OCI-LY3 (cell line): ENCODE measurements at regions not wholly inside any gene's neighbourhood (a gene's known extent, or its start where the extent isn't known, plus 50 kb on each side); places are given as distances from the start of the nearest gene placed in this dataset.

Experiments used
- H2AFZ ChIP-seq: fragments of 200-600, 300-600 bp; shearing (Covaris generic); 2 replicates; pipeline ENCODE4 v1.6.0; 2014; ENCODE audit warnings: antibody characterized with exemption, low read depth, low read length
- H3K27ac ChIP-seq: fragments of 200-600, 300-600 bp; sonication (generic); 2 replicates; pipeline ENCODE4 v1.5.1; 2014; ENCODE audit warnings: mild to moderate bottlenecking, low read length, moderate library complexity, mixed read lengths
- H3K27me3 ChIP-seq: fragments of 200-600, 300-600 bp; sonication (generic); 2 replicates; pipeline ENCODE4 v1.6.1; 2014; ENCODE audit warnings: low read depth, low read length, mixed read lengths
- H3K36me3 ChIP-seq: fragments of 200-600, 300-600 bp; sonication (generic); replicated peaks from 2 replicates; pipeline ENCODE3; 2014; ENCODE audit warnings: low read depth, low read length, mixed read lengths
- H3K4me1 ChIP-seq: fragments of 300-600, 200-600 bp; sonication (generic); 2 replicates; pipeline ENCODE4 v1.6.1; 2014; ENCODE audit warnings: low read length, mixed read lengths
- H3K4me2 ChIP-seq: fragments of 200-600, 300-600 bp; sonication (generic); 2 replicates; pipeline ENCODE4 v1.6.1; 2014; ENCODE audit warnings: low read length, mixed read lengths
- H3K4me3 ChIP-seq: fragments of 300-600, 200-600 bp; sonication (generic); 2 replicates; pipeline ENCODE4 v1.5.1; 2014; ENCODE audit warnings: antibody characterized with exemption, mild to moderate bottlenecking, low read length, moderate library complexity
- H3K79me2 ChIP-seq: fragments of 300-600, 200-600 bp; shearing (Covaris generic); 2 replicates; pipeline ENCODE4 v1.6.1; 2014; ENCODE audit warnings: mild to moderate bottlenecking, low read length, mixed read lengths
- H3K9ac ChIP-seq: fragments of 300-600, 200-600 bp; shearing (Covaris generic); 2 replicates; pipeline ENCODE4 v1.6.0; 2014; ENCODE audit warnings: mild to moderate bottlenecking, low read length, moderate library complexity
- H3K9me3 ChIP-seq: fragments of 200-600, 300-600 bp; shearing (Covaris generic); 2 replicates; pipeline ENCODE4 v1.6.1; 2014; ENCODE audit warnings: low read length, mixed read lengths; ENCODE audit not compliant: insufficient read depth
- H4K20me1 ChIP-seq: fragments of 200-600, 300-600 bp; sonication (generic); 2 replicates; pipeline ENCODE4 v1.6.1; 2016; ENCODE audit warnings: low read length, mixed read lengths; ENCODE audit not compliant: insufficient read depth
- CTCF ChIP-seq: fragments of 200-600, 300-600 bp; sonication (generic); IDR thresholded peaks from 2 replicates; pipeline ENCODE4 v1.5.1; 2014; ENCODE audit warnings: antibody characterized with exemption, low read length, low read depth
- EZH2phosphoT487 ChIP-seq: fragments of 200-600 bp; shearing (Covaris generic); IDR thresholded peaks from 2 replicates; pipeline ENCODE4 v1.6.1; 2018; ENCODE audit warnings: antibody characterized with exemption, mixed run types, low read depth

- no peak overlapping the region for H3K27ac ChIP-seq
- H3K4me2 ChIP-seq, result no peak overlapping the region
- TF ChIP-seq CTCF (no peak), EZH2phosphoT487 (no peak)
- no peak overlapping the region for H2AFZ ChIP-seq
- H3K79me2 ChIP-seq, result no peaks in the 10 kb centered on the region
- no peaks in the 10 kb centered on the region for H3K27me3 ChIP-seq
- no peak overlapping the region for H3K9ac ChIP-seq
- no peaks in the 10 kb centered on the region for H3K9me3 ChIP-seq
- no peaks in the 10 kb centered on the region for H3K36me3 ChIP-seq
- H4K20me1 ChIP-seq, result no peaks in the 10 kb centered on the region
- H3K4me1 ChIP-seq, result no peaks in the 10 kb centered on the region
- H3K4me3 ChIP-seq, result no peak overlapping the region
Observed at GRCh38 chr19:30708416-30709178, 336.4 kb downstream of the ZNF536 start.

GRCh38 chr19:30704771-30705330 lies 332.7 kb downstream of the ZNF536 start:
- Histone ChIP-seq H2AFZ (no peak overlapping the region), H3K4me3 (no peak overlapping the region), H3K79me2 (no peaks in the 10 kb centered on the region), H3K9me3 (no peaks in the 10 kb centered on the region), H3K9ac (no peak overlapping the region), H3K36me3 (no peaks in the 10 kb centered on the region), H3K27me3 (no peaks in the 10 kb centered on the region), H3K4me1 (no peaks in the 10 kb centered on the region), H4K20me1 (no peaks in the 10 kb centered on the region), H3K4me2 (no peak overlapping the region), H3K27ac (no peak overlapping the region)
- TF ChIP-seq EZH2phosphoT487, result no peak
- TF ChIP-seq CTCF, result no peak

GRCh38 chr19:30703645-30704044 lies 331.5 kb downstream of the ZNF536 start:
- H3K9me3 ChIP-seq, result no peaks in the 10 kb centered on the region
- no peak overlapping the region for H3K9ac ChIP-seq
- H3K79me2 ChIP-seq, result no peaks in the 10 kb centered on the region
- no peak overlapping the region for H3K4me2 ChIP-seq
- H3K4me3 ChIP-seq, result no peak overlapping the region
- H4K20me1 ChIP-seq, result no peaks in the 10 kb centered on the region
- no peaks in the 10 kb centered on the region for H3K36me3 ChIP-seq
- no peak overlapping the region for H2AFZ ChIP-seq
- no peak overlapping the region for H3K27ac ChIP-seq
- H3K4me1 ChIP-seq, result no peaks in the 10 kb centered on the region
- TF ChIP-seq EZH2phosphoT487 (no peak), CTCF (no peak)
- H3K27me3 ChIP-seq, result no peaks in the 10 kb centered on the region

- Histone ChIP-seq H3K4me2 (no peak overlapping the region), H3K4me3 (no peak overlapping the region), H3K27me3 (no peaks in the 10 kb centered on the region), H3K79me2 (no peaks in the 10 kb centered on the region), H3K27ac (no peak overlapping the region), H3K9ac (no peak overlapping the region), H2AFZ (no peak overlapping the region), H3K9me3 (no peaks in the 10 kb centered on the region), H4K20me1 (no peaks in the 10 kb centered on the region), H3K36me3 (no peaks in the 10 kb centered on the region), H3K4me1 (no peaks in the 10 kb centered on the region)
- no peak for TF ChIP-seq CTCF
- TF ChIP-seq EZH2phosphoT487, result no peak
Observed at GRCh38 chr19:30701178-30701577, 329.0 kb downstream of the ZNF536 start.
